ENCODE measurements at regions not wholly inside any gene's neighbourhood (a gene's known extent, or its start where the extent isn't known, plus 50 kb on each side); places are given as distances from the start of the nearest gene placed in this dataset.

DNA sequence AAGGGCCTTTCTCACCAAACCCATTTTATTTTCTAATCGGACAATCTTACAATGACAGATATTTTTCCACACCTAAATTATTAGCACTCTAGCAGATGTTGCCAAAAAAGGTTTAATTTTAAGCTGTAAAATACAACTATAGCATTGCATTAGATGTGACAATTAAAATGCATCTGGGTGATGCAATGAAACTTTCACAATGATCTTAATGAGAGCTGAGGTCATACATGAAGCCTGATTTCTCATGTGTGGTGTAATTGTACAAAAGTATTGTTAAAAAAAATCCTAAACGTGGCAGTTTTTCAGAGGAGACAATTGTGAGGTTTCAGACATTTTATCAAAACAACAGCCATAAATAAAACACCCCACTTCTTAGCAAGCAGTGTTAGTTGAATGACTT, 606.0 kb downstream of the HDGFL1 start:
- H3K36me3 ChIP-seq (ENCODE audit: control insufficient read depth in 4 of 4, insufficient read depth in 4 of 4, low read length in 4 of 4): no peaks in the 10 kb centered on the region
- H3K9me3 ChIP-seq (ENCODE audit: control insufficient read depth in 4 of 4, insufficient read depth in 3 of 4, low read length in 3 of 4): peaks cover 0 to 3% (median 0%) of the 10 kb centered on the region in 4 donors
- WGBS, 2 donors: 63 to 70% methylated on average over 2 of the region's 2 CpGs
- no peak overlapping the region for H3K4me3 ChIP-seq
- H3K9ac ChIP-seq (ENCODE audit: insufficient read depth in 1 of 2, low read length in 2 of 2): no peak overlapping the region
- no peak for TF ChIP-seq CTCF (IDR thresholded peaks at IDR 0.05; ENCODE audit: control extremely low read depth, extremely low read depth)
- no peaks in the 10 kb centered on the region for H3K27me3 ChIP-seq (ENCODE audit: control insufficient read depth in 3 of 3, insufficient read depth in 3 of 3, low read length in 2 of 3)
- no peak overlapping the region for H3K27ac ChIP-seq (ENCODE audit: low read depth in 1 of 2, low read length in 1 of 2)
- no peak for ATAC-seq (ENCODE audit: insufficient read depth, low FRiP score)
- peak in 1 of 3 donors; percentile 25 for DNase-seq
- H3K4me1 ChIP-seq (ENCODE audit: control insufficient read depth in 5 of 5, insufficient read depth in 5 of 5, low read length in 5 of 5): peaks cover 0 to 9% (median 0%) of the 10 kb centered on the region in 5 donors

- H3K9me3 ChIP-seq (ENCODE audit: control insufficient read depth in 4 of 4, insufficient read depth in 3 of 4, low read length in 3 of 4): peaks cover 0 to 3% (median 0%) of the 10 kb centered on the region in 4 donors
- H3K4me3 ChIP-seq: no peak overlapping the region
- no peak for TF ChIP-seq CTCF (IDR thresholded peaks at IDR 0.05; ENCODE audit: control extremely low read depth, extremely low read depth)
- peaks cover 0 to 15% (median 5%) of the 10 kb centered on the region in 5 donors for H3K4me1 ChIP-seq (ENCODE audit: control insufficient read depth in 5 of 5, insufficient read depth in 5 of 5, low read length in 5 of 5)
- no peaks in the 10 kb centered on the region for H3K27me3 ChIP-seq (ENCODE audit: control insufficient read depth in 3 of 3, insufficient read depth in 3 of 3, low read length in 2 of 3)
- no peaks in the 10 kb centered on the region for H3K36me3 ChIP-seq (ENCODE audit: control insufficient read depth in 4 of 4, insufficient read depth in 4 of 4, low read length in 4 of 4)
- ATAC-seq (ENCODE audit: insufficient read depth, low FRiP score) (no peak), DNase-seq (no peak)
- no peak overlapping the region for H3K27ac ChIP-seq (ENCODE audit: low read depth in 1 of 2, low read length in 1 of 2)
- no peak overlapping the region for H3K9ac ChIP-seq (ENCODE audit: insufficient read depth in 1 of 2, low read length in 2 of 2)
- 88 to 90% methylated on average over 8 of the region's 8 CpGs for WGBS, 2 donors
Measured at GRCh38 chr6:23176471-23176870, 607.1 kb downstream of the HDGFL1 start.

DNA sequence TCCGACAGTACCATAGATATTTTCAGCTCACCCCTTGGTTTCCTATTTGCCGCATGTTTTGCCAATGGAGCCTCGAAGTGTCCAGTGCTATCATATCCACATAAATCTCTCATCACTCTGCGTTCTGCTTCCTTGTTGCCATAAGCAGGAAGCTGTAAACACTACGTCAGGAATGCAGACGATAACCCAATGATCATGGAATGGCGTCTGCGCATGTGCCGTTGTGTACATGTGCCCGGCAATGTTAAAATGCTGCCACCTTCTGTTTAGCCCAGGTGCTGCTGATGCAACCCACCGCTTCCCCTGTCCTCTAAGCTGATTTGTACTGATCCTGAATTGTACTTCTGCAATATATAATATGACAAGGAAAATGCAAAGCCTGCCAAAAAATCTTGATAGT, 607.5 kb downstream of the HDGFL1 start:
- H3K4me3 ChIP-seq: no peak overlapping the region
- ATAC-seq (ENCODE audit: insufficient read depth, low FRiP score) (no peak), DNase-seq (peak; percentile 77 to 91 (median 89))
- no peak overlapping the region for H3K9ac ChIP-seq (ENCODE audit: insufficient read depth in 1 of 2, low read length in 2 of 2)
- H3K27me3 ChIP-seq (ENCODE audit: control insufficient read depth in 3 of 3, insufficient read depth in 3 of 3, low read length in 2 of 3): no peaks in the 10 kb centered on the region
- H3K27ac ChIP-seq (ENCODE audit: low read depth in 1 of 2, low read length in 1 of 2): no peak overlapping the region
- H3K4me1 ChIP-seq (ENCODE audit: control insufficient read depth in 5 of 5, insufficient read depth in 5 of 5, low read length in 5 of 5): peaks cover 0 to 19% (median 5%) of the 10 kb centered on the region in 5 donors
- H3K9me3 ChIP-seq (ENCODE audit: control insufficient read depth in 4 of 4, insufficient read depth in 3 of 4, low read length in 3 of 4): peaks cover 0 to 3% (median 0%) of the 10 kb centered on the region in 4 donors
- WGBS, 2 donors: 66 to 73% methylated on average over 11 of the region's 11 CpGs
- no peak for TF ChIP-seq CTCF (IDR thresholded peaks at IDR 0.05; ENCODE audit: control extremely low read depth, extremely low read depth)
- no peaks in the 10 kb centered on the region for H3K36me3 ChIP-seq (ENCODE audit: control insufficient read depth in 4 of 4, insufficient read depth in 4 of 4, low read length in 4 of 4)

DNA sequence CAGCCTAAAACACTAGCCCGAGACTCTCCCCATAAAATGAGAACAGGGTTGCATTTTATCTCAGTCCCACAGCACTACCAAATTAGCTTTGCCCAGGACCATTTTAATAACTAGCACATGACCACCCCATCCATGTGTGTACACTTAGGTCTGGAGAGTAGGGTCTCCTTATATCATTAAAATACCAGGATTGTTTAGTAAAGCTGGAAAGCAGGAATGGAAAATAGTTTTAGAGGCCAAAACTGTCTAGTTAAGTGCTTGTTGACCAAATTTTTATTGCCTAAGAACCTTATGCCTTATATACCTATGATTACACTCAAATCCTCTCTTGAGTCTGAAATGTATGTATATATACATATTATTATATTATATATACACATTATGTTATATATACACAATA, 608.4 kb downstream of the HDGFL1 start:
- Histone ChIP-seq H3K4me1 (ENCODE audit: control insufficient read depth in 5 of 5, insufficient read depth in 5 of 5, low read length in 5 of 5) (peaks cover 0 to 19% (median 5%) of the 10 kb centered on the region in 5 donors), H3K27me3 (ENCODE audit: control insufficient read depth in 3 of 3, insufficient read depth in 3 of 3, low read length in 2 of 3) (no peaks in the 10 kb centered on the region), H3K27ac (ENCODE audit: low read depth in 1 of 2, low read length in 1 of 2) (no peak overlapping the region), H3K4me3 (no peak overlapping the region), H3K9ac (ENCODE audit: insufficient read depth in 1 of 2, low read length in 2 of 2) (no peak overlapping the region), H3K9me3 (ENCODE audit: control insufficient read depth in 4 of 4, insufficient read depth in 3 of 4, low read length in 3 of 4) (no peaks in the 10 kb centered on the region), H3K36me3 (ENCODE audit: control insufficient read depth in 4 of 4, insufficient read depth in 4 of 4, low read length in 4 of 4) (no peaks in the 10 kb centered on the region)
- peak in 1 of 3 donors; percentile 46 for DNase-seq
- TF ChIP-seq CTCF (IDR thresholded peaks at IDR 0.05; ENCODE audit: control extremely low read depth, extremely low read depth): no peak
- no peak for ATAC-seq (ENCODE audit: insufficient read depth, low FRiP score)
- WGBS, 2 donors: 53 to 82% methylated on average over 1 of the region's 1 CpG

All from lung (tissue), 11 donors.